Stimulated activated CD4-positive, alpha-beta T cell treated with anti-CD3 and anti-CD28 coated beads, Interleukin-15, amount 100 ng/mL, for 1 hour (primary cell): ENCODE measurements at regions not wholly inside any gene's neighbourhood (a gene's known extent, or its start where the extent isn't known, plus 50 kb on each side); places are given as distances from the start of the nearest gene placed in this dataset.
"Not testable (repeated sequence)": the region's sequence is repeated elsewhere in the genome, so short reads cannot be mapped to it uniquely, and the experiment has no call there.

Experiments used
- DNase-seq, 2 donors: peaks; one replicate each; pipeline ENCODE4 v3.0.0-alpha.2; 2020; ENCODE audit warnings: low read depth in 1 of 2, low spot score in 1 of 2

DNA sequence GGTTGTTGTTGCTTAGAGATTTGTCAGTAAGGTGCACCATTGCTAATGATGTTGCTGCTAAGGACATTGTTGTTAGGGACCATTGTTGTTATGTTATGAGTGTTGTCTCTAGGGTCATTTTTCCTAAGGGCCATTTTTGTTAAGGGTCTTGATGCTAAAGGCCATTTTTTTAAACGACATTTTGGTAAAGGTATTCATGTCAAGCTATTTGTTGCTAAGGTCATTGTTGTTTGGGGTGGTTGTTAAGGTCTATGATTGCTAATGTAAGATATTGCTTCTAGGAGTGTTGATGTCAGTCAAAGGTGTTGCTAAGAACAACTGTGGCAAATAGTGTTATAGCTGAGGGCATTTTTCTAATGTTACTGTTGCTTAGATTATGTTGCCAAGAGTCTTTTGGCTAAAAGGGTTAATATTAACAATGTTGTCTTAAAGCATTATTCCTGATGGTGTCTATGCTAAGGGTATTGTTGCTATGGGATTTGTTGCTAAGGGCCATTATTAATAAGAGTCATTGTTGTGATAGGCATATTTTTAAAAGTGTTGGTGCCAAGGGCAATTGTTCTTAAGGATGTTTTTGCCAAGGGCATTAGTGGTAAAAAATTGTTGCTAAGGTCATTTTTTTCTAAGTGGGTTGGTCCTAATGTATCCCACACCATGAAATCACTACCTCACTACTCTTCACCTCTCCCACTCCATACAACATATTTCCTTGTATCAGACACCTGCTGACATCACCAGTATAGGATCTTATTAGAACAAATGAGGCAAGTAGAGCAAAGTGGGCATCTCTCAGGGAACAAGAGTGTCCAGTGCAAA, 56.2 kb downstream of the SPATA31A6 start:
- DNase-seq = not testable (repeated sequence)

DNA sequence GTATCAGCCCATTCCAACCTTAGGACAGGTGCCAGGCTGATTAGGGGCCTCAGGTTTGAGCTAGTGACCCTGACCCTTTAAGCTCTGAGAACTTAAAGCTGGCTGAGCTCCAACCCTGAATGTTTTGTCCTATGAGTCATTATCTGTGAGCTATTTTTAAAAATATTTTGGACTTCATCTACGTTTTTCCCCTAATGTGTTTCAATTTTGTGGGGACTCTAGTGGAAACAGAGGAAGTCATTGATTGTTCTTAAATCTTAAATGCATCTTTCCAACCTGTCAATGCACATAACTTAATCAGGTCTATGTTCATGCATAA, 56.8 kb downstream of the SPATA31A6 start:
- not testable (repeated sequence) for DNase-seq

GRCh38 chr9:42243211-42243610, 59.8 kb downstream of the SPATA31A6 start:
- DNase-seq = not testable (repeated sequence)

- DNase-seq = not testable (repeated sequence)
Observed at GRCh38 chr9:42243822-42244221, 60.4 kb downstream of the SPATA31A6 start.

DNA sequence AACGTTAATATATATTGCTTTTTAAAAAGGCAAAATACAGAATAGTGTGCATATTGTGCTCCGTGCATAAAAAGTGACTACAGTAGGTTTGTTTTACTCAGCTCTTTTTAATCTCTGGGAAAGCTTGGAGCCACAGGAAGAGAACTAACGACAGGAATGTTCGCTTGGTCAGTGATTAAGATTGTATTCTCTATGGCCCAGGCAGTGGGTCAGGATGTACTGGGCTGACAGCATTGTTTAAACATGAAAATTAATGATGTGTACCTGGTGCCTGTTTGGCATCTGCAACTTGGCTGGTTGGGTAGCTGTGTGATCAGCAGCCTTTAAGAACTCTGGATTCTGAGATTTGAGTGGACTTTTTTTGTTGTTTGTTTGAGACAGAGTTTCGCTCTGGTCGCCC, 85.3 kb downstream of the SPATA31A6 start:
- DNase-seq = not testable (repeated sequence)

DNA sequence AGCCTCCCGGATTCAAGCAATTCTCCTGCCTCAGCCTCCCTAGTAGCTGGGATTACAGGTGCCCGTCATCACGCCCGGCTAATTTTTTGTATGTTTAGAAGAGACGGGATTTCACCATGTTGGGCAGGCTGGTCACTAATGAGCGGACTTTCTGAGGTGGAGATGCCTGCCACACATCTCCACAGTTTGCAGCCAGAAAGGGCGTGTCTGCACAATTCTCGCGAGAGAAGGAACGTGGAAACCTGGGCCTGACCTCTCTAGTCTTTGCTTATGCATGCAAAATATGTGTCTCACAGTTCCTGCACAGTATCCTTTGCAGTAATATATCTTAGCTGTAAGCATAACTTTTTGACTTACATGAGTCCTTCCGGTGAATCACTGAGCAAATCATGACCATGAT, 85.7 kb downstream of the SPATA31A6 start:
- not testable (repeated sequence) for DNase-seq

GRCh38 chr9:42273191-42273590, 89.7 kb downstream of the SPATA31A6 start:
- DNase-seq = not testable (repeated sequence)

GRCh38 chr9:42275141-42275540, 91.7 kb downstream of the SPATA31A6 start:
- no peak for DNase-seq

DNA sequence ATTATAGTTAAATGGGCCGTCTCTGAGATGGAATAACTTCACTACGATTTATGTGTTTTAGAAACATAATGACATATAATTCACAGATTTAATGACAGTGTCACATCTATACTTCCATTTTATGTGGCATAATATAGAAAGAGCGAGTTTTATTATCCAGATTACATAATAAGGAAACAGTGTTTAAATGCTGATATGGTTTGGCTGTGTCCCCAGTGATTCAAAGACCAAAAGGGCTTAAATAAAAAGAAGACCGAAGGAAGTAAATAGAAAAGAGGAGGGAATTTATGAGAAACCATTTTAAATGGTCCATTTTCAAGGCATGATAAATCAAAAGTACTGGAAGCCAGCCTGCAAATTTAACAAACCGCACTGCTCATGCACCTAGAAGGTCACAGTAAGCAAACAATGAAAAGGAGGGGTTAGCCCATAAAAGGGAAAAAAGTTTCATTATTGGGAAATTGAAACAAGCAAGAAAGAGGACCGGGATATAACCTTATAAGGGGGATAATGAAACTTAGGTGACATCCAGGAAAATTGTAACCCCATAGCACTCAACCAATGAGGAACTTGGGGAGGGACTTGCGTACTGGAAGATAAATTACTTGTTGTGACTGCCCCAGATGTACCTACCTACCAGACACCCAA, 99.2 kb downstream of the SPATA31A6 start:
- not testable (repeated sequence) for DNase-seq

DNA sequence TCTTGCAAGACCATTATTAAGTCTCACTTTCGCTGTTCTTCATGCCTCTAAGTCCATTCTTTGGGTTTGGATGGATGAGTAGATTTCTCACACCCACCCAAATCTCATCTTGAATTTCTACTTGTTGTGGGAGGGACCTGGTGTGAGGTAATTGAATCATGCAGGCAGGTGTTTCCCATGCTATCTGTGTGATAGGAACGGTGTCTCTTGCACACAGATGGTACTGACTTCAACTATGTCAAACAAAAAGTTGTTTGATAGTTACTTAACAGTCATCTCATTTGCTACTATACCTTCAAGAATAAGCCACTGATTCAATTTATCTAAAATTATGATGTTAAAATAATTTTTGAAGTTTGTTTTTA, 99.7 kb downstream of the SPATA31A6 start:
- DNase-seq = not testable (repeated sequence)

DNA sequence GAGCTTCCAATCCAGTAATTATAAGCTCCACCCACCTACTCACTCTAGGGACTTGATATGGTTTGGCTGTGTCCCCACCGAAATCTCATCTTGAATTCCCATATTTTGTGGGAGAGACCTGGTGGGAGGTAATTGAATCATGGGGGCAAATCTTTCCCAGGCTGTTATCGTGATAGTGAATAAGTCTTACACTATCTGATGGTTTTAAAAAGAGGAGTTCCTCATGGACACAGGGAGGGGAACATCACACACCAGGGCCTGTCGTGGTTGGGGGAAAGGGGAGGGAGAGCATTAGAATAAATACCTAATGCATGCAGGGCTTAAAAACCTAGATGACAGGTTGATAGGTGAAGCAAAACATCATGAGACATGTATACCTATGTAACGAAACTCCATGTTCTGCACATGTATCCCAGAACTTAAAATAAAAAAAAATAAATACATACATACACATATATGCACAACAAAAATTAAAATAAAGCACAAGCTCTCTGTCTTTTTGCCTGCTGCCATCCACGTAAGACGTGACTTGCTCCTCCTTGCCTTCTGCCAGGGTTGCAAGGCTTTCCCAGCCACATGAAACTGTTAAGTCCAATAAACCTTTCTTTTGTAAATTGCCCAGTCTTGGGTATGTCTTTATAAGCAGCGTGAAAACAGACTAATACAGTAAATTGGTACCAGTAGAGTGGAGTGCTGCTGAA, 102.8 kb downstream of the SPATA31A6 start:
- DNase-seq = not testable (repeated sequence)

DNA sequence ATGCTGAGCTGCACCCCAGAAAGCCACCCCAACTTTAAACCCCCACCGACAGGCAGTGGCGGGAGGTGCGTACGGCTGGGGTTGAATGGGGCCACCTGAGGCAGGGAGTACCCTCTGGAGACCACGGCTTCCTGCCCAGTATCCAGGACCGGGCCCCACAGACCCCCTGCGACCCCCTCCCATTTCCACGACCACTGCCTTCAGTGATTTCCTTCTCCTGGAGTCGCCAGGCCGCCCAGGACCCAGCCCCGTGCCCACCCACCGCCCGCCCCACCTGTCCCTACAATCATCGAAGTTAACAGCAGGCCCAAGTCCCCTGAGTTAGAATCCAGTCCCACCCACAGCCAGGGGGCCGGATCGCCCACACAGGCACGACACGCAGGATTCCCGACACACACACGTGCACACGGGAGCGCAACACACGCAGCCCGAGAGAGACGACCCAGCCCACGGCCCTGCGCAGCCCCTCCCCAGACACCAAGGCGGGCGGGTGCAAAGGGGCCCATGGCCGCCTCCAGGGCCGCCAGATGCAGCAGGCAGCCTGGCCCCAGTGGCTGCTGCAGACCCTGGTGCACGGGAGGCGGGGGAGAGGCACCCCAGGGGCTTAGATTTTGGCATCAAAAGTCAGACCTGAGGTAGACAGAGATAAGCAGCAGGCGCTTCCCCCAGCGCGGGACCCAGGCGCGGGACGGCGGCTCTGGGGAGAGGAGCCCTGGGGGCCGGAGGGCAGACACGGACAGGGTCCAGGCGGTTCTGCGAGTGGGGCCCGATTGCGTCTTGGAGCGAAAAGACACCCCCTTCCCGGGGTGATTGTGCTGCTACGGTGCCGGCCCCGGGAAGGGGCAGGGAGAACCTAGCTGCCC, 104.8 kb downstream of the SPATA31A6 start:
- DNase-seq = not testable (repeated sequence)

DNA sequence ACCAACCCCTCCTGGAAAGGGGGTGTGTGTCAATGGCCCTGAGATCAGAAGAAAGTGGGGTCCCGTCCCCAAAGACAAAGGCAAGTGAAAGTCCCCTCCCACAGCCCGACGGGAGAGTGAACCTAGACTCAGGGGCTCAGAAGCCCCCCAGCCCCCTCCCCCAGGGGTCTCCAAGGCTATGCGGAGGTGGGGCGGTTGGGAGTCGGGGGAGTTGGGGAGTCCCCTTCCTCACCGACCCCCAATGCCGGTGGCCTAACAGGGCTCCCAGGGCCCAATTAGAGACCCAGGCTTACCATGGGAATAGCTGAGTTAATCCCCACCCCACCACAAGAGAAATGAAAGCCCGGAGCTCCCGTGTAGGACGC, 105.4 kb downstream of the SPATA31A6 start:
- DNase-seq = not testable (repeated sequence)

DNA sequence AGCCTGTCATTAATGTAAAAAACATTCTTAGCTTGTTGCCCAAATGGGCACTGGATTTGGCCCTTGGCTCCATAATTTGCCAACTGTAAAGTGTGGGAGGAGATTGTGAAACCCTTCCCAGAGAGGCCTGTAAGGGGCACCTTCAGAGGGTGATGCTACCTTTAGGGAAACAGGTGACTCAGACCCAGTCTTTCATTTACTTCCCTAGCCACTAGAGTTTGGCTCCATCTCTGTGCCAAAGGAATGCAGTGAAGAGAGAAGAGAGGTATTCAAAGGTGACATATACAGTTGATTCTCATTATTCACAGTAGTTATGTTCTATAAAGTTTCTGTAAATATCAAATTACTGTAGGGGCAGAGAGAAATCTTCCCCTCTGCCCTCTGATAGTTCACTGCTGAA, 116.7 kb downstream of the SPATA31A6 start:
- not testable (repeated sequence) for DNase-seq

- DNase-seq = not testable (repeated sequence)
Observed at GRCh38 chr9:42306625-42307024, 123.2 kb downstream of the SPATA31A6 start.

DNA sequence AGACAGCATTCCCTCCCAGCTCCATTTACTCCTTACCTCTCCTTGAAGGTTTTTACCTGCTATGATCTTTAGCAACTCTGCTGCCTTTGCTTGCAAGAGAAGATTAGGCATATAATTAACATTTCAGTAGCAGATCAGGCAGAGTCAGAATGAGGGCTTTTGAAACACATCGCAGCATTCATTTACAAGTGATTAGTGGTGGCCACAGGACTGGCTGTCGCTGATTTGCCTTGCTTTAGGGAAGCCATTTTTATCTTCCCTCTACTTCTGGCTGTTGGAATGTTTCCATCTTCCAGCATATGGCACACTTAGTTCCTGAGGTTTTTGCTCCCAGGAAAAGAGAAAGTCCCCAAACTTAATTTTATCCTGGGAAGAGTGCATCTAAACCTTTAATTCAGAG, 124.0 kb downstream of the SPATA31A6 start:
- not testable (repeated sequence) for DNase-seq

- DNase-seq = not testable (repeated sequence)
Observed at GRCh38 chr9:42310972-42311371, 127.5 kb downstream of the SPATA31A6 start.

GRCh38 chr9:42316026-42316425, 132.6 kb downstream of the SPATA31A6 start:
- DNase-seq = not testable (repeated sequence)

- not testable (repeated sequence) for DNase-seq
Observed at GRCh38 chr9:42317677-42318076, 134.2 kb downstream of the SPATA31A6 start.

DNA sequence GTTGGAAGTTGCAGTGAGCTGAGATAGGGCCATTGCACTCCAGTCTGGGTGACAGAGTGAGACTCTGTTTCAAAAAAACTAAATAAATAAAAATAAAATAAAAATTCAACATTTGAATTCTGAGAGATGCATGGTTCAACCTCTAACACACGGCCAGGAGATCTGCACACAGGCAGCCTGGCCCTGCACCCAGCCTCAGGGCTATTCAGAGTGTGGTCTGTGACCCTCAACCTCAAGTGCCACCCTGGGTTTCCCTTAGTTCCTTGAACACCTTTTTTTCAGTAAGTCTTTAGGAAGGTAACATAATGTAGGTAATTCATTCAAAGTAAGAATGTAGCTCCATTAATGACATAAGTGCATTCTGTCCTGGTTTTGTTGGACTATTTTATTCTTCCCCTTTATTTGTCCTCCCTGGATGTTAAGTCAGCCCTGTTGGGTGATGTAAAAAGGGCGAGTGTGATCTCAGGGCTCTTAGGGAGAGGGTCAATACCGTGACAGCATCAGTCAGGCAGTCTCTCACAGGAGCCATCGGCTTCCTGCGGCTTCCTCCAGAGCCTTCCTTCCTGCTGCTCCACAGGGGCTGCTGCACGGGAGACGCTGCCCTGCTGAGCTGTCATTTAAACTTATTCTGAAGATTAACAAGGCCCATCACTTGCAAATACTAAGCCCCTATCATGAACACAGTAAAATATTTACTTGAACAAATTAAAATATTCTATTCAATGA, 139.8 kb downstream of the SPATA31A6 start:
- DNase-seq = not testable (repeated sequence)
